Activated B cell treated with CpG ODN at 0.5 μM for 24 hours (primary cell): ENCODE measurements at regions not wholly inside any gene's neighbourhood (a gene's known extent, or its start where the extent isn't known, plus 50 kb on each side); places are given as distances from the start of the nearest gene placed in this dataset.
"Not testable (repeated sequence)": the region's sequence is repeated elsewhere in the genome, so short reads cannot be mapped to it uniquely, and the experiment has no call there.

Experiments
- ATAC-seq: fragments of 200-7000 bp; cut with Tn5 transposase; one replicate; pipeline ENCODE4 v1.10.0; 2021; ENCODE audit warnings: low read depth, mild to moderate bottlenecking, moderate library complexity
- CTCF ChIA-PET: fragments of 350-600 bp; sonication (Branson Sonifier 250); formaldehyde crosslinking; loops from one replicate; lab custom pipeline; 2021; ENCODE audit warnings: antibody characterized with exemption; lab: Charles Lee
- POLR2A ChIA-PET: fragments of 350-600 bp; sonication (Branson Sonifier 250); formaldehyde crosslinking; loops from one replicate; lab custom pipeline; 2021; ENCODE audit warnings: antibody characterized with exemption; lab: Charles Lee
- DNase-seq: peaks from one replicate; pipeline ENCODE4 v3.0.0; 2022
- H3K27ac Mint-ChIP-seq: one replicate; pipeline ENCODE4 v1.8.0; 2020; ENCODE audit warnings: mixed read lengths
- H3K27me3 Mint-ChIP-seq: one replicate; pipeline ENCODE4 v1.8.0; 2021; ENCODE audit warnings: mixed read lengths
- H3K36me3 Mint-ChIP-seq: one replicate; pipeline ENCODE4 v1.8.0; 2021; ENCODE audit warnings: low read depth, mixed read lengths
- H3K4me1 Mint-ChIP-seq: one replicate; pipeline ENCODE4 v1.8.0; 2021; ENCODE audit warnings: mixed read lengths
- H3K4me3 Mint-ChIP-seq: one replicate; pipeline ENCODE4 v1.8.0; 2020; ENCODE audit warnings: mild to moderate bottlenecking, mixed read lengths
- H3K9me3 Mint-ChIP-seq: one replicate; pipeline ENCODE4 v1.8.0; 2020; ENCODE audit warnings: mixed read lengths
- intact Hi-C: fragments of 100-400 bp; cut with micrococcal nuclease; formaldehyde crosslinking; loops from one replicate; pipeline ENCODE4 v1.15.1; 2024
- TF ChIP-seq, protein P1 (sequence below): fragments of 200-600 bp; IDR thresholded peaks from one replicate; pipeline ENCODE4 v1.8.0; 2022; ENCODE audit warnings: antibody characterized with exemption, mild to moderate bottlenecking

DNA sequence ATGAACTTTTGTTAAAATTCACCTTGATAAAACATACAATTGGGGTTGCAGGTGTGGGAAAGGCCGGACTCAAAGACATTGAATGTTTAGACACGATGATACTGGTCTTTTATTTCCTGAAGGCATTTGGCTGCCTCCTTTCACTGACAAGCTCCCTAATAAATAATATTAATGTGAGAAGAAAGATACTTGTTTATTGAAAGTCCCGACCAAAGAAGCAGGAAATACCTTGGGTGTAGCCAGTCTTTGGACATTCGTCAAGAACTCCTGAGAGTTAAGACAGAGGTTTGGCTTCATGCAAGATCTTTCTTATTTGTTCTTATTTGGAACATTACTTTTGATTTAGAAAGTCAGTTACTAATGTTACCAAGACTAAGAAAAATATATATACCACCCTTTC is 1133.8 kb upstream of the SEL1L start:
- Mint-ChIP-seq H3K9me3 (peaks cover 4% of the 10 kb centered on the region), H3K27me3 (no peaks in the 10 kb centered on the region), H3K4me3 (no peak overlapping the region), H3K36me3 (no peaks in the 10 kb centered on the region), H3K27ac (no peak overlapping the region), H3K4me1 (no peaks in the 10 kb centered on the region)
- no peak for ATAC-seq
- ChIA-PET POLR2A (no interaction called here), CTCF (no interaction called here)
- TF ChIP-seq, protein P1, sequence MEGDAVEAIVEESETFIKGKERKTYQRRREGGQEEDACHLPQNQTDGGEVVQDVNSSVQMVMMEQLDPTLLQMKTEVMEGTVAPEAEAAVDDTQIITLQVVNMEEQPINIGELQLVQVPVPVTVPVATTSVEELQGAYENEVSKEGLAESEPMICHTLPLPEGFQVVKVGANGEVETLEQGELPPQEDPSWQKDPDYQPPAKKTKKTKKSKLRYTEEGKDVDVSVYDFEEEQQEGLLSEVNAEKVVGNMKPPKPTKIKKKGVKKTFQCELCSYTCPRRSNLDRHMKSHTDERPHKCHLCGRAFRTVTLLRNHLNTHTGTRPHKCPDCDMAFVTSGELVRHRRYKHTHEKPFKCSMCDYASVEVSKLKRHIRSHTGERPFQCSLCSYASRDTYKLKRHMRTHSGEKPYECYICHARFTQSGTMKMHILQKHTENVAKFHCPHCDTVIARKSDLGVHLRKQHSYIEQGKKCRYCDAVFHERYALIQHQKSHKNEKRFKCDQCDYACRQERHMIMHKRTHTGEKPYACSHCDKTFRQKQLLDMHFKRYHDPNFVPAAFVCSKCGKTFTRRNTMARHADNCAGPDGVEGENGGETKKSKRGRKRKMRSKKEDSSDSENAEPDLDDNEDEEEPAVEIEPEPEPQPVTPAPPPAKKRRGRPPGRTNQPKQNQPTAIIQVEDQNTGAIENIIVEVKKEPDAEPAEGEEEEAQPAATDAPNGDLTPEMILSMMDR = no peak
- no peak for DNase-seq
- intact Hi-C loops = no loop called here

DNA sequence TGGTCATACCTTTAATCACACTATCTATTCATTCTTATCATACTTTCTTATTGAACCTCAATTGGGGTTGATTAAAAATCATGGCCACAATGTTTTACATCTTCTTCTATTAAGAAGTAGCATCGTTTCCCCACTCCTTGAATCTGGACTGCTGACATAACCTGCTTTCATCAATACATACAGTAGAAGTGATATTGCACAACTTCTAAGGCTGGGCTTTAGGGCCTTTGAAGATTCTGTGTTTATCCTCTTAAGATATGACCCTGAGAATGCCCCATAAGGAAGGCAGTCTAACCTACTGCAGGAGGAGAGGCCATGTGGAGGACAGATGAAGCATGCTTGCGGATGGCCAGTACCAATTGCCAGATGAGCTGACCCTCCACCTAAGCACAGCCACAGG is 1142.8 kb upstream of the SEL1L start:
- intact Hi-C loops = no loop called here
- no peaks in the 10 kb centered on the region for H3K36me3 Mint-ChIP-seq
- no peak for DNase-seq
- no peaks in the 10 kb centered on the region for H3K27me3 Mint-ChIP-seq
- H3K27ac Mint-ChIP-seq = no peak overlapping the region
- no peak for ATAC-seq
- H3K9me3 Mint-ChIP-seq = peaks cover 2% of the 10 kb centered on the region
- no peaks in the 10 kb centered on the region for H3K4me1 Mint-ChIP-seq
- no peak overlapping the region for H3K4me3 Mint-ChIP-seq
- TF ChIP-seq, protein P1 = no peak
- ChIA-PET POLR2A (no interaction called here), CTCF (no interaction called here)

DNA sequence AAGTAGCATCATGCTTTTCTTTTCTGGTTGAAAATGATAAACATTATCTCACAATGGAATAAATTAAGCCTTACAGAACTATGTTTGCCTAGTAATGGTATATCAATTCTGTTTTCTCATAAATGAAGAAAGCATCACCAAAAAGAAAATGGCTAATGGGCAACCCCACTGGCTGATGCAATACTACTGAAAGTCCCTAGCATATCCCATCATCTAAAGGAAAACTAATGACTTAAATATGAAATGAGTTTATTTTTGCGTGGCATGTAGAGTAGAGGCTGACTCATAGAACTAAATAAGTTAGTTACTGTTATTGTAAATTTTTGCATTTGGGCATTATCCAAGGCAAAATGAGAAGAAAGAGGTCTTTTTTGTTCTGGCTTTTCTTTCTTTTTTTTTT is 1156.3 kb upstream of the SEL1L start:
- intact Hi-C loops = no loop called here
- Mint-ChIP-seq H3K4me1 (no peaks in the 10 kb centered on the region), H3K4me3 (no peak overlapping the region), H3K36me3 (no peaks in the 10 kb centered on the region), H3K27me3 (no peaks in the 10 kb centered on the region), H3K27ac (no peak overlapping the region), H3K9me3 (peaks cover 10% of the 10 kb centered on the region)
- CTCF ChIA-PET = no interaction called here
- DNase-seq (no peak), ATAC-seq (no peak)
- TF ChIP-seq, protein P1 = no peak
- POLR2A ChIA-PET = no interaction called here

DNA sequence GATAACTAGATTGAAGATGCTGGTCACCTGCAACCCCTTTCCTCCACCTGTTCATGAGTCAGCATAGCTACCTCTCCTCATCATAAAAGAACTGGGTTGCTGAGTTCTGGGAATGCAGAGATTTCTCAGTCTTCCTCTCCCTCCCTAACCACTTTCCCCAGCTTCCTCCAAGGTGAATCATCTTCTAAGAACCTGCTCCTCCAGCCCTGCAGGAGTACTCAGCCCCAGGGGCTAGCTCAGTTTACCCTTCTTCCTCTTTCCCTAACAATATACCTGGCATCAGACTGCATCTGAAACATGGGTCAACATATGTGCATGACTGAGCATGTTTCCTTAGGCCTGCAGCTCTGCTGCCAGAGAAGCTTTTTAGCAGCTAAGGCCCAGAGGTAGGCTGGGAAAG is 1157.5 kb upstream of the SEL1L start:
- ATAC-seq, DNase-seq, H3K4me1 Mint-ChIP-seq, H3K4me3 Mint-ChIP-seq, POLR2A ChIA-PET, intact Hi-C loops, CTCF ChIA-PET, H3K36me3 Mint-ChIP-seq, H3K27me3 Mint-ChIP-seq, H3K27ac Mint-ChIP-seq: not testable (repeated sequence)
- H3K9me3 Mint-ChIP-seq = peaks cover 10% of the 10 kb centered on the region

DNA sequence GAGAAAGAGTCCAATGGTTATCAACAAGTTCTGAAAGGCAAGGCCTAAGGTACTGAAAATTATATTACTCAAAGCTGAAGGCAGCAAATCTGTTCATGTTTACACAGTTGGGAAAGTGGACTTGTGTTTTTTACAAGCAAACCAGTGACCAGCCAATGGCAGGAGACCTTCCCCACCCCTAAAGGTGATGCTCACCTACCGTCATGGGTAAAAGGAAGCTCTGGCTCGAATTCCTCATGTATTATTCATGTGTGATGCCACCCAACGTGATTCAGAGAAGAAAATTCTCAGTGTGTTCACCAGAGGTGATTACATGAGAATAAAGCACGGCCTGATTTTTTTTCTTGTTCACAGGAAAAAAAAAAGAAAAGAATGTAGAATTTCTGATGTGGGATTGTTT is 1161.2 kb upstream of the SEL1L start:
- POLR2A ChIA-PET = no interaction called here
- H3K27me3 Mint-ChIP-seq = no peaks in the 10 kb centered on the region

DNA sequence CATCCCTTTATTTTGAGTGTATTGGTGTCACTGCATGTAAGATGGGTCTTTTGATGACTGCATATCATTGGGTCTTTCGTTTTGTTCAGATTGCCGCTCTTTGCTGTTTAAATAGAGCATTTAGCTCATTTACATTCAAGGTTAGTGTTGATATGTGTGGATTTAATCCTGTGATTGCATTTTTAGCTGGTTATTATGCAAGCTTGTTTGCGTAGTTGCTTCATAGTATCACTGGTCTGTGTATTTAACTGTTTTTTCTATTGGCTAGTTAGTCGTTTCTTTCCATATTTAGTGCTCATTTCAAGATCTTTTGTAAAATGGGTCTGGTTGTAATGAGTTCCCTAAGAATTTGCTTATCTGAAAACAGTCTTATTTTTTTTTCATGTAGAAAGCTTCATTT is 1170.6 kb upstream of the SEL1L start:
- TF ChIP-seq, protein P1 = no peak
- H3K27ac Mint-ChIP-seq = no peak overlapping the region
- H3K4me3 Mint-ChIP-seq = no peak overlapping the region
- CTCF ChIA-PET = no interaction called here
- H3K36me3 Mint-ChIP-seq = no peaks in the 10 kb centered on the region
- intact Hi-C loops = no loop called here
- DNase-seq (no peak), ATAC-seq (no peak)
- H3K9me3 Mint-ChIP-seq = peaks cover 10% of the 10 kb centered on the region
- POLR2A ChIA-PET = no interaction called here
- no peaks in the 10 kb centered on the region for H3K4me1 Mint-ChIP-seq
- no peaks in the 10 kb centered on the region for H3K27me3 Mint-ChIP-seq

More for the DNA sequence above, 1161.2 kb upstream of the SEL1L start:
- ATAC-seq (no peak), DNase-seq (no peak)
- H3K27ac Mint-ChIP-seq = no peak overlapping the region
- H3K36me3 Mint-ChIP-seq = no peaks in the 10 kb centered on the region
- H3K9me3 Mint-ChIP-seq = peaks cover 7% of the 10 kb centered on the region
- intact Hi-C loops = no loop called here
- TF ChIP-seq, protein P1 = no peak
- CTCF ChIA-PET = no interaction called here
- no peak overlapping the region for H3K4me3 Mint-ChIP-seq
- H3K4me1 Mint-ChIP-seq = no peaks in the 10 kb centered on the region
